KG1 (cell line): ENCODE measurements at regions not wholly inside any gene's neighbourhood (a gene's known extent, or its start where the extent isn't known, plus 50 kb on each side); places are given as distances from the start of the nearest gene placed in this dataset.
A peak's percentile ranks its signal among the peaks of the same experiment; 100 is the strongest.

Source experiments
- DNase-seq: peaks from one replicate; lab custom pipeline; 2025; lab: John Stamatoyannopoulos, UW

DNA sequence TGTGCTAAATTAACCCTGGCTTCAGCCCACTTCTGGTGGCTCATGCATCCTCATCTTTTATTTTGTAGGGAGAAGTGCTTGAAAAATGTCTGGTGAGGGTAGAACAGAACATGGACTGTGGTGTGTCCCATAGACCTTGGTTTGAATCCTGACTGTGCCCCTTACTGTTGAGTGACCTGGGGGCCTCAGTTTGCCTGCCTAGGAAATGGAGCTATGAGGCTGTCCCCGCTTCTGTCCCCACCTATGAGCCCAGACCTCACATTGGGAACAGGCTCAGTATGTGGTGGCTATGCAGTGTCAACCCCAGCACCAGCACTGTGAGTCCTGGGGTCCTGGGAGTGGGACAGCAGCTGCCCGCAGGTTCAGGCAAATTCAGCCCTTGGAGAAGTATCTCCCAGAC is 186.3 kb upstream of the GSE1 start:
- no peak for DNase-seq

- DNase-seq: peak; percentile 16
Measured at GRCh38 chr16:85428168-85428898, 184.8 kb upstream of the GSE1 start.

- DNase-seq: no peak
Measured at GRCh38 chr16:85428899-85429775, 184.0 kb upstream of the GSE1 start.

GRCh38 chr16:85429776-85430522 is 183.2 kb upstream of the GSE1 start:
- no peak for DNase-seq

DNA sequence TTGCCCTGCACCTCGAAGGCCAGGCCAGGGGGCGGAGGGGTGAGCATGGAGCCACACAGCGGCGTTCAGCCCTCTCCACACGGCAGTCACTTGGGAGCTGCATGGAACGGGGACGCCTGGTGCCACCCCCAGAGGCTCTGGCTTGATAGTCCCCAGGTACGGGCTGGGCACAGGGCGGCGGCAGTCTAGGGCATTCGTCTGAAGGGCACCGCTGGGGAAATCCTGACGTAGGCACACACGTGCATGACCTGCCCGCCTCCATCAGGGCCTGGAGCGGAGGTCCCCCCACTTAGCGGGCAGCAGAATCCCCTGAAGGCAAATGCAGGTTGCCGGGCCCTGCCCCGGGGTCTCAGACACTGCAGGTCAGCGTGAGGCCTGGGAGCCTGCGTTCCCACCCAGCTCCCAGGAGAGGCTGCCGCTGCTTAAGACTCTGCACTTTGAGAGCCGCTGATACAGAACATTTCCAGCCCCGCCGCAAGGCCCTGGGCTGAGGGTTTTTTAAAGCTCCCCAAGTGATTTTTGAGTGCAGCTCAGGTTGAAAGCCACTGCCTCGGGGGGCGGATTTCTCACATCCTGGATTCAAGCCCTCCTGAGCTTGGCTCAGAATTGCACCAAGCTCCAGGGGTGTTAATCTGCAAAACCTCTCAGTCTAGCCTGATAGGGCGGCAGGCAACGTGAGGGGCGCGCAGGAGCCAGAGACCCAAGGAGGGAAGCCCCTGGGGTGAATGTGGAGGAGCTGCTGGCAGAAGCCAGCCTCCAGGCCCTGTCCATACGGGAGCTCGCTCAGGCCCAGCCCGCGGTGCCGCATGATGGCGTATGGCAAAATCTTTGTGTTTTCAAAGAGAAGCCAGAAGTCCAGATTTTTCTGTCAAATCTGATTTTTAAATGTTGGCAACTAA is 182.3 kb upstream of the GSE1 start:
- no peak for DNase-seq

- DNase-seq: no peak
Measured at GRCh38 chr16:85431431-85432124, 181.5 kb upstream of the GSE1 start.

GRCh38 chr16:85432606-85433005 is 180.5 kb upstream of the GSE1 start:
- no peak for DNase-seq

- DNase-seq: no peak
Measured at GRCh38 chr16:85433477-85433876, 179.6 kb upstream of the GSE1 start.

- DNase-seq: no peak
Measured at GRCh38 chr16:85435286-85435685, 177.8 kb upstream of the GSE1 start.

DNA sequence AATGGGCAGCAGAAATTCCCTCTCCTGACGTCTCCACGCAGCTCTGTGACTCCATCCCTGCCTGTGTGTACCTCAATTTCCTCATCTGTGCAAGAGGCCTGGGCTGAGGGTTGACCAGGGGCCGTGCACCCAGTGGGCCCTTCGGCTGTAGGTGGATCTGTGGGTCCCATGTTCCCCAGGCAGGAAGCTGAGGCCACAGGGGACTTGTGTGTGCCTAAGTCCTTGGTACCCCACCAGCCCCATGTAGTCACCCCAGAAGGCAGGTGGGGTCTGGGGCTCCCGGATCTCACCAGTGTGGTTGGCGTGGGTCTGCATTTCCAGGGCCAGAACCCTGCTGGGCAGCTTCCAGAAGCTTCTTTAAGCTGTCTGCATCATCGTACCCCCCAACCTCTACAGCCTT is 177.4 kb upstream of the GSE1 start:
- DNase-seq: no peak

DNA sequence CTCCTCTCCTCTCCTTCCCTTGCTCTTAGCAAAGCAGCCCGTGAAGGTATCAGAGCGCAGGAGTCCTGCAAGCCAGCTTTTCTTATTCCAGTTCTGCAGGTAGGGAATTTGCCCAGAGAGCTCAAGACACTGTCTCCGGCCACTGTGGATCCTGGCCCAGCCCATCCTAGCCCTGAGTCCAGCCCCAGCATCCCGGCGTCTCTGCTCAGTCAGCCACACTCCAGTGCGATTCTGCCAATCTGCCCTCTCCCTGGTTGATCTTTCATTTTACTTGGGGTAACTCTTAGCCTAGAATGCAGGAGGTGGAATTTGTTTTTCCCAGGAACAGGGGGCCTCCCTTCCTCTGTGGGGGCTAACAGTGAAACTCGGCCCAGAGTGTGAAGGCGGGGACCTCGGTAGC is 176.9 kb upstream of the GSE1 start:
- no peak for DNase-seq

GRCh38 chr16:85436636-85437165 is 176.4 kb upstream of the GSE1 start:
- DNase-seq: no peak

DNA sequence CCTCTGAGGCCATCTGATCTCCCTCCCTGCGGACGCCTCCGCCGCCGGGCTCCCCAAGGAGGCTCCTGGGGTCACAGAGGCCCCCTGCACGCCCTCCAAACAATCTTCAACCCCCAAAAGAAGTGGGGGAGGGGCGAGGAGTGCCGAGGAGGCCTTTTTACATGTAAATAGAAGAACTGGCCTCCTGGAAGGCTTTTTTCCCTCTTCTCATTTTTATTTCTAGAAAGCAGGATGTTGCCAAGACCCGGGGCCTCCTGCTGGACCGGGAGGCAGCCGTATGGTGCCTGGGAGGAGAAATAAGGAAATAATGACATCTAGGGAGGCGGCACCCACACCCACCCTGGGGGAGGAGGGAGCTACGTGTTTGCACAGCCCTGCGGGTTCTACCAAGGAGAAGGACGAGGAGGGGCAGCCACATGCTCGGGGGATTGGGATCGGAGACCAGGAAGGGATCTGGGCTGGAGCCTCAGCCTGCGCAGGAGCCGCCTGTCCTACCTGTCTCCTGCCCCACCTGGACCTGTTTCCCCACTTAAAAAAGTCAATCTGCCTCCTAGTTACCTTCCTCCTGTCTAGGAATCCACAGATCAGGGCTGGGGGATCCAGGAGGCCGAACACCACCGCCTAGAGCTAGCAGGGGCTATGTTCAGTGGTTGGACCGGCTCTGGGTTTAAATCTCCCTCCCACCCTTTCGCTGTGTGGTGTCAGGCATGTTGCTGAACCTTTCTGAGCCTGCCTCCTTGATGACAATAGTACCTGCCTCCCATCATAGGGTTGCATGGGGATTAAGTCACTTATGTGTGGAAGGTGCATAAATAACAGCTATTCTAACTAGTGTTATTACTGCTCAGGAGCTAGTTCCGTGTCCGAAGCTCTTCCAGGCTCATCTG is 175.7 kb upstream of the GSE1 start:
- no peak for DNase-seq

DNA sequence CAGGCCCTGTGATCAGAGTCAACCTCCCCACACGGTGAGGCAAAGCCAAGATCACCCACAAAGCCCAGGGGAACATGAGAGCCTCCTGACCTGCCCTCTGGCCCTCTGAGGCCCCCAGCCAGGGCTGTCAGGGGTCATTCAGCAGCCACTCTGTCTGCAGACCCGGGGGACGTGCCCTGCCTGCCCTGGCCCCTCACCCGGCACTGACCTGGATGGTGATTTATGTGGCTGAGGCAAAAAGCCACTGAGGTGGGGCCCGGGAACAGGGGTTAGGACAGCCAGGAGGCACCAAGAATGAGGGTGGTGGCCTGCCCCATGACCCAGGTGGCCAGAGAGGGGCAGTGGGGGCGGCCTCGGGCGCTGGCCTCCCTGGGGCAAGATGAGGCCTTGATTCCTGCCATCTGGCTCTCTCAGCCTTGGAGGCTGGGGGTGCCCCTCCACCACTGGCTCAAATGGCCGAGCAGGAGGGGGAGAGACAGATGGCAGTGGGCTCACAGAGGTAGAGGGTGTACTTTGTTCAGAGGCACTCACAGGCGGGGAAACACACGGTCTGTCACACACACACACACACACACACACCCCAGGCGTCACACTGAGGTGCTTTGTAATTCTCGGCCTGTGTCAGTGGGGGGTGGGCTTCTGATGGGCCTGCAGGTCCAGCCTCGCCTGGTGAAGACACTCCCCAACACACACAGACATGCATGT is 174.0 kb upstream of the GSE1 start:
- DNase-seq: no peak

- DNase-seq: no peak
Measured at GRCh38 chr16:85440744-85441143, 172.4 kb upstream of the GSE1 start.

DNA sequence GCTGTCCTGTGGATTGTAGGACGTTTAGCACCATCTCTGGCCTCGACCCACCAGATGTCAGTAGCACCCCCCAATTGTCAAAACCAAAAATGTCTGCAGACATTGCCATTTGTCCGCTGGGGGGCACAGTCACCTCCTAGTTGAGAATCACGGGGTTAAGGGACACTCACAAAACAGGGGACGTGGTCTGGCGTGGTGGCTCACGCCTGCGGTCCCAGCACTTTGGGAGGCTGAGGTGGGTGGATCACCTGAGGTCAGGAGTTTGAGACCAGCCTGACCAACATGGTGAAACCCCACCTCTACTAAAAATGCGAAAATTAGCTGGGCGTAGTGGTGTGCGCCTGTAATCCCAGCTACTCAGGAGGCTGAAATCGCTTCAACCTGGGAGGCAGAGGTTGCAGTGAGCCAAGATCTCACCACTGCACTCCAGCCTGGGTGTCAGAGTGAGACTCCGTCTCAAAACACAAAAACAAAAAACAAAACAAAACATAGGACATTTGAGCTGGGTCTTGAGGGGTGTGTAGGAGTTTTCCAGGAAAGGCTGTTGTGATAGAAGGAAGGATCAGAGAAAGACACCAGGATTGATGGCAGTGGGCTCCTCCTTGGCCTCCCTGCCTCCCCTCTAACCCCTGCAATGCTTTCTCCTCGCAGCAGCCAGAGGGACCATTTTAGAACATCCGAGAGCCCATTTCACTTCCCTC is 171.8 kb upstream of the GSE1 start:
- DNase-seq: no peak

- no peak for DNase-seq
Measured at GRCh38 chr16:85441890-85442670, 171.0 kb upstream of the GSE1 start.

DNA sequence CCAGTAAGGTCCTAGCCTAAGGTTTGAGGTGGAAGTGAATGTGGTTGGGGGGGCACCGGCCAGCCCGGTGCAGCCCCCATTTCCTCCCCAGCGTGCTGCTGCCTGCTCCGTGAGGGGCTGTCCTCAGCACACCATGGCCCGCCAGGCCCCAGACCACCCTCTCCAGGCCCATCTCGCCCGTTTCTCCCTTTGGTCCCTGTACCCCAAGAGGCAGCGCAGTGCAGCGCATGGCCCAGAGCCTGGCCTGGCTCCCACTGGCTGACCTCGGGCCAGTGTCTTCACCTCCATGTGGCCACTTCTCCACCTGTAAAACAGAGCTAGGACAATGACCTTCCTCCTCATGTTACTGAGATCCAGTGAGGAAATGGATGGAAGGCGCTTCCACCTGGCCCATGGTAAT is 170.0 kb upstream of the GSE1 start:
- no peak for DNase-seq
